ENCODE measurements at regions not wholly inside any gene's neighbourhood (a gene's known extent, or its start where the extent isn't known, plus 50 kb on each side); places are given as distances from the start of the nearest gene placed in this dataset.

DNA sequence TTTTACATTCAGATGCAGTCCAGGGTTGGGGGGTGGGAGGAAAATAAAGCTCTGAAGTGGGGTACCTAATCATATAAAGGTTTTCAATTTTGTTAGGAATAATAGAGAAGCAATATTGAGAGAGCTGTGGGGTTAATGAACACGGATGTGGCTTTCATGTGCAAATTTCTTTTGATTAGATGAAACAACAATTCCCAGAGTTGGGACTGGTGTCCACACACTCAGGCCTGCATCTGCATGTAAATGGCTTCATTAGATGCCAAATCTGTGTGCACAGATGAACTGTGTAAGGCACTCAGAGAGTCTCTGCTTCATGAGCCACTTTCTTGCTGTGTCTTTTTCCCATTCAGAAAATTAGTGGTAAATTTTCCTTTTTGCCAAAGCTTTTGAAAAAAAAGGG lies 377.1 kb upstream of the NOVA1 start:
- TF ChIP-seq EZH2 (IDR thresholded peaks at IDR 0.05; ENCODE audit: insufficient read depth, poor library complexity, severe bottlenecking) (no peak), EZH2phosphoT487 (IDR thresholded peaks at IDR 0.05; ENCODE audit: insufficient read depth, low read depth) (no peak)
